ENCODE measurements at regions not wholly inside any gene's neighbourhood (a gene's known extent, or its start where the extent isn't known, plus 50 kb on each side); places are given as distances from the start of the nearest gene placed in this dataset.

- Histone ChIP-seq H3K4me3 (ENCODE audit: low read length) (no peak overlapping the region), H3K9me3 (ENCODE audit: control insufficient read depth in 1 of 2, insufficient read depth in 1 of 2, low read length in 2 of 2) (peaks cover 0 to 3% of the 10 kb centered on the region in 2 experiments), H3K4me1 (ENCODE audit: insufficient read depth, low read length) (no peaks in the 10 kb centered on the region), H3K27me3 (ENCODE audit: control insufficient read depth in 1 of 2, insufficient read depth in 2 of 2, low read length in 2 of 2) (no peaks in the 10 kb centered on the region), H3K27ac (ENCODE audit: low read depth in 1 of 2, low read length in 2 of 2) (no peak overlapping the region), H3K36me3 (ENCODE audit: insufficient read depth, low read length) (no peaks in the 10 kb centered on the region)
- Mint-ChIP-seq H3K36me3 (ENCODE audit: low read depth) (no peaks in the 10 kb centered on the region), H3K4me1 (ENCODE audit: low read depth) (no peaks in the 10 kb centered on the region), H3K9me3 (peaks cover 2% of the 10 kb centered on the region), H3K27me3 (no peaks in the 10 kb centered on the region), H3K4me3 (no peak overlapping the region), H3K27ac (no peak overlapping the region)
- ChIA-PET POLR2A (no interaction called here), CTCF (no interaction called here)
- ATAC-seq (ENCODE audit: poor library complexity) (no peak), DNase-seq (peak in 1 of 14 experiments; percentile 3)
- intact Hi-C loops (cut with DNase I, micrococcal nuclease): no loop called here
- no peak for TF ChIP-seq CTCF (IDR thresholded peaks at IDR 0.05)
Observed at GRCh38 chr1:81414488-81415015, 386.2 kb upstream of the ADGRL2 start.

DNA sequence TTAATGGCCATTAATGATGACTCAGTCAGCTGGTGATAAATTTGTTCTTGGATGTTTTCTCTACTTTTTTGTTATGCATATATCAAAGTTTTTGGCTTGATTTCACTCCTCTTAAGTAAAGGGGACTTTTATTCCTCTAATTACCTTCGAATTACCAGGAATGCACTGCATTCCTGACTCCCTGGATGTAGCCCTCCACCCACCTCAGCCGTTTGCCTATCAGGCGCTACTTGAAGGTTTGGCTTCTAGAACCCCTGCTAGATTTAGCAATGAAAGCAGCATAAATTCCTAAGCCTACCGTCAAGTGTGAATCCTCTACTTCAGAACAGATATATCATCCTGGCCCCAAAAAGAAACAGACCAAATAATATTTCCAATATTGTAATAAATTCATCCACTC, 387.8 kb upstream of the ADGRL2 start:
- Histone ChIP-seq H3K4me1 (ENCODE audit: insufficient read depth, low read length) (no peaks in the 10 kb centered on the region), H3K36me3 (ENCODE audit: insufficient read depth, low read length) (no peaks in the 10 kb centered on the region), H3K27me3 (ENCODE audit: control insufficient read depth in 1 of 2, insufficient read depth in 2 of 2, low read length in 2 of 2) (no peaks in the 10 kb centered on the region), H3K9me3 (ENCODE audit: control insufficient read depth in 1 of 2, insufficient read depth in 1 of 2, low read length in 2 of 2) (peaks cover 0 to 3% of the 10 kb centered on the region in 2 experiments), H3K27ac (ENCODE audit: low read depth in 1 of 2, low read length in 2 of 2) (no peak overlapping the region), H3K4me3 (ENCODE audit: low read length) (no peak overlapping the region)
- POLR2A ChIA-PET: no interaction called here
- Mint-ChIP-seq H3K36me3 (ENCODE audit: low read depth) (no peaks in the 10 kb centered on the region), H3K4me1 (ENCODE audit: low read depth) (no peaks in the 10 kb centered on the region), H3K4me3 (no peak overlapping the region), H3K27ac (no peak overlapping the region), H3K9me3 (peaks cover 2% of the 10 kb centered on the region), H3K27me3 (no peaks in the 10 kb centered on the region)
- ATAC-seq (ENCODE audit: poor library complexity): no peak
- CTCF ChIA-PET: no interaction called here
- intact Hi-C loops (cut with DNase I, micrococcal nuclease): no loop called here
- no peak for DNase-seq
- TF ChIP-seq CTCF (IDR thresholded peaks at IDR 0.05): no peak

- TF ChIP-seq CTCF (IDR thresholded peaks at IDR 0.05): no peak
- no peak overlapping the region for H3K27ac Mint-ChIP-seq
Observed at GRCh38 chr1:81410941-81411340, 389.8 kb upstream of the ADGRL2 start.

More at GRCh38 chr1:81410941-81411340, 389.8 kb upstream of the ADGRL2 start:
- intact Hi-C loops (cut with DNase I, micrococcal nuclease): no loop called here
- ATAC-seq (ENCODE audit: poor library complexity) (no peak), DNase-seq (no peak)
- POLR2A ChIA-PET: no interaction called here
- Histone ChIP-seq H3K4me1 (ENCODE audit: insufficient read depth, low read length) (no peaks in the 10 kb centered on the region), H3K27me3 (ENCODE audit: control insufficient read depth in 1 of 2, insufficient read depth in 2 of 2, low read length in 2 of 2) (no peaks in the 10 kb centered on the region), H3K27ac (ENCODE audit: low read depth in 1 of 2, low read length in 2 of 2) (no peak overlapping the region), H3K36me3 (ENCODE audit: insufficient read depth, low read length) (no peaks in the 10 kb centered on the region), H3K4me3 (ENCODE audit: low read length) (no peak overlapping the region), H3K9me3 (ENCODE audit: control insufficient read depth in 1 of 2, insufficient read depth in 1 of 2, low read length in 2 of 2) (peaks cover 0 to 3% of the 10 kb centered on the region in 2 experiments)
- H3K4me1 Mint-ChIP-seq (ENCODE audit: low read depth): no peaks in the 10 kb centered on the region
- no peak overlapping the region for H3K4me3 Mint-ChIP-seq
- no peaks in the 10 kb centered on the region for H3K27me3 Mint-ChIP-seq
- H3K36me3 Mint-ChIP-seq (ENCODE audit: low read depth): no peaks in the 10 kb centered on the region
- peaks cover 5% of the 10 kb centered on the region for H3K9me3 Mint-ChIP-seq
- CTCF ChIA-PET: no interaction called here
